NCI-H2107 treated with DMSO at 0.1 percent for 48 hours (cell line): ENCODE measurements at regions not wholly inside any gene's neighbourhood (a gene's known extent, or its start where the extent isn't known, plus 50 kb on each side); places are given as distances from the start of the nearest gene placed in this dataset.

Experiments used
- DNase-seq: peaks from one replicate; lab custom pipeline; 2025; ENCODE audit not compliant: unreplicated experiment; lab: John Stamatoyannopoulos, UW

GRCh38 chr14:51504669-51505068, 147.0 kb upstream of the FRMD6 start:
- DNase-seq = no peak

DNA sequence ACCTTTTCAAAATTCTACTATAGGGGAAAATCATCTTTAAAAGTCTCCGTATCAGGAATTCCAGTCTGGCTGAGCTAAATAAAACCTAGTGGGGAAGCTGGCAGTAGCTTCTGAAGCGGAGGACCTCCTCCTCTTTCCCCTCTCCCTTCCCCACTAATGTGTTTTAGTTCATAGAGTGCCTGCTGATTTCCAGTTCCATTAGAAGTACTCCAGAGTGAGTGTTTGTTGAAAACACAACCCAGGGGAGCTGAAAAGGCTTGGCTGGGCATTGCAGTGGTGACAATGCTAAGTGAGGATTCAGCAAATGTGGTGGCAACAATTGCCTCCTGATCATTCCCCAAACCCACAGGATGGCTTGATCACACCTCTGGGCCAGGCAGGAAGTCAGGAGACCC, 144.2 kb upstream of the FRMD6 start:
- DNase-seq = peak; percentile 24

GRCh38 chr14:51507906-51508511, 143.7 kb upstream of the FRMD6 start:
- DNase-seq = no peak

- no peak for DNase-seq
Measured at GRCh38 chr14:51511265-51511664, 140.4 kb upstream of the FRMD6 start.

GRCh38 chr14:51512316-51512715, 139.4 kb upstream of the FRMD6 start:
- DNase-seq = no peak

- no peak for DNase-seq
Measured at GRCh38 chr14:51513281-51513680, 138.4 kb upstream of the FRMD6 start.

- DNase-seq = no peak
Measured at GRCh38 chr14:51513933-51514332, 137.8 kb upstream of the FRMD6 start.

DNA sequence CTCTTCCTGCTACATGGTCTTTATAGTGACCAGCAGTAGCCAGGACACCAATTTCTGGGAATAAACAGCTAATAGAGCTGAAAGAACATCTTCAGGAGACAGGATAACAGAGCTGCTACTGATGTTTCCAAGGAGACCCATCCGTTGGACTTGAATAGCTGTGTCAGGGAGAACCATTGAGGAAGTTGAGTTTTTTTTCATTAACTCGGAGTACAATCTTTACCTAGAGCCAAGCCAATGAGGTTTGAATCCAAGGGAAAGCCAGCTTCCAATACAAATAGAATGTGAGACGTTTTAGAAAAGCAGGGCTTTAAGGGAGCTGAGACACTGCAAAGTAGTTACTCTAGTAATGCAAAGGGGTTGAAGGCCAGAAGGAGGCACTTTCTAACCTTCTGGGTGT, 136.1 kb upstream of the FRMD6 start:
- DNase-seq = no peak

DNA sequence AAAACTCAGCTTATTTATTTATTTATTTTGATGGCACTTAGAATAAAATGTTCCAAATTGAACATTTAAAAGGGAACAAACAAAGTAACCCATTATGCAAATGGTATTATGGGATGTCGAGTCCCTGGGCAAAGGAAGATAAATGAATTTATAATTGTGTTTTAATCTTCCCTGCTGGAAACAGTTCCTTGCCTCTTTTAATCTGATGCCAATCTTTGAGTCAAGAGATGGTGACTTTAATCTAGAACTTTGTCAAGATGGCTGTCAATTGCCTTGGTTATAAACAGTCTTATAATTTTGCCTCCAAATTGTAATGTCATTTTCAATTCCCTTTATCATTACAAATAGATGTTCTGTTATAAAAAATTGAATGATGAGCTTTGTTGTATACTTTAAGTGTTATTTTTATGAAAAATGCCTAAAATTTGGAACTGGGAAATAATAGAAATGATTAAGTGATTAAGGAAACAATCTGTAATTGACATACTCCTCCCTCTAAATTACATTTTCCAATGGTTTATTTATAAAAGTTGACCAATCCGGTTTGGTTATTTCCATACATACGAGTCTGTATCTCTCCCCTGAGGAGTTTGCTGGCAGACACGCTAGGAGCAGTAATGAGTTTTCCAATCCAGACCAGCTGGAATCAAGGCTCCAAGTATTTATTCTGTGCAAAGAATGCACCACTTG, 134.9 kb upstream of the FRMD6 start:
- no peak for DNase-seq

GRCh38 chr14:51518280-51518679, 133.4 kb upstream of the FRMD6 start:
- DNase-seq = no peak

DNA sequence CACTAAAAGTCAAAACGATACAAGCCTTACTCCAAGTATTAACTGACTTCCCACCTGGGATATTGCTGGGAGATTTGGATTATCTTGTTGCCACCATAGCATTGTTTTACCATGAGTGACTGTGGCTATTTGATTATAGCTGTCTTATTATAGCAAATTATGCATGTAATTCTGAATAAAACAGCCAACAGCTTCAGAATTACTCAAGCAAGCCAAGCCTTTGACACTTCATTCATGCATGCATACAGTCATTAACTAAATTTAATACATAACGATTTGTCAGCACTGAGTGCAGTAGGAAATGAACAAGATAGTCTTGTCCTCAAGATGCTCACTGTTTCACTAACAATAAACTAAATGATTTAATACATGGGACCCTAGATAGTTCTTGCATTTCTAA, 133.0 kb upstream of the FRMD6 start:
- DNase-seq = no peak

- no peak for DNase-seq
Measured at GRCh38 chr14:51520087-51520486, 131.6 kb upstream of the FRMD6 start.

DNA sequence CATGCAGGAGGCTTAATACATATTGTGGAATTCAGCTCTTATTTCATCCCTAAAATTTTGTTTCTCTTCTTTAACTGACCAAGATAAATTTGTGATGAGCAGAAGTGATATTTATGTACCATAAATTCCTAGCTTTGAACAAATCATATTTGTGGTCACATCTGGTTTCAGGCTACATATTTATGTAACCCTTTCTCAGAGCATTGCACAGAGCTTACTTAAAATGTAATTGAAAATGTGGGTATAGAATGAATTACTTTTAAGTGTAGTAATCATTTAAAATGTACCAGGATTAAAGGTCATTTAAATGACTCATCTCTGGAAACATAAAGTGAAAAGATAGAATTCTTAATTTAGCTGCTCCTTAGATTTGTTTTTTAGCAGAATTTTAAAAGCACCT, 129.9 kb upstream of the FRMD6 start:
- no peak for DNase-seq

GRCh38 chr14:51523243-51523642, 128.5 kb upstream of the FRMD6 start:
- DNase-seq = no peak

GRCh38 chr14:51525739-51526138, 126.0 kb upstream of the FRMD6 start:
- no peak for DNase-seq

- DNase-seq = no peak
Measured at GRCh38 chr14:51527073-51527472, 124.6 kb upstream of the FRMD6 start.

DNA sequence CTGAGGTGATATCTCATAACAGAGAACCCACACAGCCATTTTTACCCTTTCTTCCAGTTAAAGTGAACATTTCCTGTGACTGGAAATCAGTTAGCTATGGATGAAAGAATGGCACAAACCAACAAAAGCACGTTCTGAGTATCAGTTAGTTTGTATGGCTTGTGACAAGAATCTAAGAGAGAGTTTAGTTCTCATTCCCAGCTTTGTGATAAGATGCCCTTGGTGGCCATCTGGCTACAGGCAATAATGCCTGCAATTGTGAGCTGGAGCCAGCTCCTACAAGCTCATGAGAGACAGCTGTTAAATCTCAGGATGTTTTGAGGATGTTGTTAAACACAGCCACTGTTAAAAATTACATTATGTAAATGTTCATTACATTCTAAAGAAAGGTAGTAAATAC, 122.0 kb upstream of the FRMD6 start:
- DNase-seq = no peak

GRCh38 chr14:51533160-51533559, 118.5 kb upstream of the FRMD6 start:
- no peak for DNase-seq

- DNase-seq = no peak
Measured at GRCh38 chr14:51533872-51534553, 117.7 kb upstream of the FRMD6 start.

DNA sequence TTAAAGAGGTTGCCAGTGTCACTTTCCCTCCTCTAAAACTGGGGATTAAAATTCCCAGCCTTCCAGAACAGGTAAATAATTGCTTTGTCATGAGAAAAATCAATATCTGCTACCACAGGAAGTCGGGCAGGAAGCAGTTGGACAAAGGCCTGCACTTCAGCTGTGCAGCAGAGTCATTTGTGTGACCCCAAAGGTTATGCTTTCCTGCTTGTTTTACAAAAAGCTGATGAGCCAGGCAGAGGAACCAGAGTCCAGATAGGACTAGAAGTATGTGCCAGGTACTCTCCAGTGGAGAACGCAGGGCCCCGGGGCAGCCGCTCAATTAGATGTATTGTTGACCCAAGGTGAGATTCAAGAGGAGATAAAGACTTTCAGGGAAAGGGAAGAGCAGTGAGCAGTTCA, 117.1 kb upstream of the FRMD6 start:
- DNase-seq = no peak

DNA sequence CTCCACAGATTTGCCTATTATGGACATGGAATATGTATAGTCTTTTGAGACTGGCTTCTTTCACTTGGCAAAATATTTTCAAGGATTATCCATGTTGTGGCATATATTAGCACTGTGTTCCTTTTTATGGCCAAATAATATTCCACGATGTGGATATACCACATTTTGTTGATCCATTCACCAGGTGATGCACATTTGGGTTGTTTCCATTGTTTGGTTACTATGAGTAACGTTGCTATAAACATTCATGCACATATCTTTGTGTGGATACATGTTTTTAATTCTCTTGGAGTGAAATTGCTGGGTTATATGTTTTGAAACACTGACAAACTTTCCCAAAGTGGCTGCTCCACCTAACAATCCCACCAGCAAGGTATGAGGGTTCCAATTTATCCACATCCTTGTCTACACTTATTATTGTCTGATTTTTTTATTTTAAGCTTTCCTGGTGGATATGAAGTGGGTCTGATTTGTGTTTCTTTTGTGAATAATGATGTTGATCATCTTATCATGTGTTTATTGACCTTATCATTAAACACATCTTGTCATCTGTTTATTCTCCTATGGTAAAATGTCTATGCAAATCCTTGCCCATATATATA, 116.2 kb upstream of the FRMD6 start:
- no peak for DNase-seq

DNA sequence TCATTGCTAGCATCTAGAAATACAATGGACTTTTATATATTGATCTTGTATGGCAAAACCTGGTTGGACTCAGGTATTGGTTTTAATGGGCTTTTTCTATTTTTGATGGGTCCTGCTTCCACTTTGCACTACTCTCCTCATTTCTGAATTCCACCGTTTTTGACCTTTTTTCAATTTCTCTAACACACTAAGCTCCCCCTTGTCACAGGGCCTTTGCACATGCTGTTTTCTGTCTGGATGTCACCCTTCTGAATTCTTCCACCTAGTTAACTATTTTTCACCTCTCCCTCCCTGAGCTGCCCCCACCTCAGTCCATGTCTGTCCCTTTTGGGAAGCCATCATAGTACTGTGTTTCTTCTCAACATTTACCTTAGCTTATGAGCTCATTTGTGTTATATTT, 112.7 kb upstream of the FRMD6 start:
- DNase-seq = no peak
